A673 (cell line): ENCODE measurements at regions not wholly inside any gene's neighbourhood (a gene's known extent, or its start where the extent isn't known, plus 50 kb on each side); places are given as distances from the start of the nearest gene placed in this dataset.

Experiments used
- CTCF ChIP-seq: fragments of 300-800, 200-600 bp; sonication (generic); conservative IDR thresholded peaks from 2 replicates; pipeline ENCODE4 v1.5.1; 2017; ENCODE audit warnings: low read depth, mild to moderate bottlenecking, antibody characterized with exemption, low read length, moderate library complexity, mixed read lengths
- EZH2 ChIP-seq: fragments of 200-600 bp; sonication (generic); IDR thresholded peaks from 2 replicates; pipeline ENCODE4 v1.6.1; 2017; ENCODE audit warnings: borderline replicate concordance, low read depth, mild to moderate bottlenecking, mixed read lengths, antibody characterized with exemption, low read length; ENCODE audit not compliant: poor library complexity, severe bottlenecking

DNA sequence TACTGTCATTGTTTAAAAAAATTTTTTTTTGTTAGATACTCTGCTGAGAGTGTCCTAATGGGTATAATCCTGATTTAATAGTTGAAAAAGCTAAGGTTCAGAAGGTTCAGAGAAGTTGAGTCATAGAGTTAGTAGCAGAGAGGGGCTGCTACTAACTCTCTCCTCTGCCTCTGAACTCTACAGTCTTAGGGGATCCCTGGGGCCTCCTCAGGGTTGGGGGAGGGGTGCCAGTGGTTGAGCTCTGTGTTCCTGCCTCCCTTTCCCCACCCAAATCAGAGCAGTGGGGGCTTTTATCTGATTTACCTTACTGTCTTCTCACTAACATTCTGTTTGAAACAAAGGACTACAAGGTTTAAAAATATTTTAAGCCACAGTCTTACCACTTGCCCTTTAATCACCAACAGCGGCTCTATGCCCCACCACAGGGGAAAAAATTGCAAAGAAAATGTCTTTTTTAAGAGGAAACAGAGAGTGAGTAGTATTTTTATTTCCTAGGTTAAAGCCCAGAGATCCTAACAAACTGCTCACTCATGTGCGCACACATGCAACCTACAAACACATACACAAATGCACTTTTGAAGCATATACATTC lies 102.2 kb upstream of the ATP6AP2 start:
- TF ChIP-seq CTCF (no peak), EZH2 (no peak)
